GM12874 (cell line): ENCODE measurements at regions not wholly inside any gene's neighbourhood (a gene's known extent, or its start where the extent isn't known, plus 50 kb on each side); places are given as distances from the start of the nearest gene placed in this dataset.

Source experiments
- CTCF ChIP-seq: IDR thresholded peaks from 2 replicates; pipeline ENCODE4 v1.5.1; 2011; ENCODE audit warnings: low read depth, mild to moderate bottlenecking, control low read depth, low read length, moderate library complexity; ENCODE audit not compliant: insufficient read depth

- no peak for TF ChIP-seq CTCF
These were observed 120.2 kb upstream of the GUCY1A1 start for GRCh38 chr4:155546451-155546850.

- TF ChIP-seq CTCF: no peak
These were observed 121.2 kb upstream of the GUCY1A1 start for GRCh38 chr4:155545456-155545855.

- no peak for TF ChIP-seq CTCF
These were observed 122.1 kb upstream of the GUCY1A1 start for GRCh38 chr4:155544547-155544946.

- no peak for TF ChIP-seq CTCF
These were observed 123.4 kb upstream of the GUCY1A1 start for GRCh38 chr4:155543126-155543765.

GRCh38 chr4:155542415-155542814 lies 124.2 kb upstream of the GUCY1A1 start:
- no peak for TF ChIP-seq CTCF

GRCh38 chr4:155541716-155542115 lies 124.9 kb upstream of the GUCY1A1 start:
- no peak for TF ChIP-seq CTCF

- no peak for TF ChIP-seq CTCF
These were observed 126.0 kb upstream of the GUCY1A1 start for GRCh38 chr4:155540698-155541097.
